Lower lobe of right lung (tissue), 2 donors: ENCODE measurements at regions not wholly inside any gene's neighbourhood (a gene's known extent, or its start where the extent isn't known, plus 50 kb on each side); places are given as distances from the start of the nearest gene placed in this dataset.

Experiments
- ATAC-seq, 2 donors: fragments of 200-7000 bp; cut with Tn5 transposase; one replicate each; pipeline ENCODE4 v1.9.1; 2020 to 2022; ENCODE audit warnings: mild to moderate bottlenecking in 2 of 2, moderate library complexity in 2 of 2
- DNase-seq: peaks from one replicate; pipeline ENCODE4 v3.0.0-alpha.2; 2020
- H3K27ac ChIP-seq: fragments of 200-600 bp; one replicate; pipeline ENCODE4 v1.8.0; 2022
- H3K27me3 ChIP-seq: fragments of 200-600 bp; one replicate; pipeline ENCODE4 v1.8.0; 2022; ENCODE audit warnings: low read depth
- H3K36me3 ChIP-seq: fragments of 200-600 bp; one replicate; pipeline ENCODE4 v1.8.0; 2022; ENCODE audit warnings: mild to moderate bottlenecking
- H3K4me1 ChIP-seq: fragments of 200-600 bp; one replicate; pipeline ENCODE4 v1.8.0; 2022
- H3K4me3 ChIP-seq: fragments of 200-600 bp; one replicate; pipeline ENCODE4 v1.8.0; 2022; ENCODE audit warnings: mild to moderate bottlenecking
- H3K9me3 ChIP-seq: fragments of 200-600 bp; one replicate; pipeline ENCODE4 v1.8.0; 2022
- intact Hi-C: fragments of 100-400 bp; cut with DNase I; formaldehyde crosslinking; loops from one replicate; pipeline ENCODE4 v1.11.0; 2022
- TF ChIP-seq, protein P1 (sequence below): fragments of 200-600 bp; IDR thresholded peaks from one replicate; pipeline ENCODE4 v1.8.0; 2022; ENCODE audit warnings: antibody characterized with exemption, mild to moderate bottlenecking
- donor health status: DM: no; HTN: yes; CAD: no; lungs with severe emphysema.

DNA sequence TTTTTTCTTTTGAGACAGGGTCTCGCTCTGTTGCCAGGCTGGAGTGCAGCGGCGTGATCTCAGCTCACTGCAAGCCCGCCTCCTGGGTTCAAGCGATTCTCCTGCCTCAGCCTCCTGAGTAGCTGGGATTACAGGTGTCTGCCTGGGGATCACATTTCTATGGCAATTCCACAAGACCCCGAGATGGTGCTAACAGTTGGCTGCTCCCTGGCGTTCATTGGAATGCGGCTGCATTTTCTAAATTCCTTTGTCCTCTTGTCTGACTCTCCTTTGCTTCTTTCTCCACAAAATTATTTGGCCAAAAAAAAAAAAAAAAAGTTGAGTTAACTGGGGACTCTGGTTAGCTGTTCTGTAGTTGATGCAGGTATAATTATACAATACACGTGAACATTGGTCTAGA, 176.4 kb downstream of the ETS2 start:
- no peaks in the 10 kb centered on the region for H3K27me3 ChIP-seq
- TF ChIP-seq, protein P1, sequence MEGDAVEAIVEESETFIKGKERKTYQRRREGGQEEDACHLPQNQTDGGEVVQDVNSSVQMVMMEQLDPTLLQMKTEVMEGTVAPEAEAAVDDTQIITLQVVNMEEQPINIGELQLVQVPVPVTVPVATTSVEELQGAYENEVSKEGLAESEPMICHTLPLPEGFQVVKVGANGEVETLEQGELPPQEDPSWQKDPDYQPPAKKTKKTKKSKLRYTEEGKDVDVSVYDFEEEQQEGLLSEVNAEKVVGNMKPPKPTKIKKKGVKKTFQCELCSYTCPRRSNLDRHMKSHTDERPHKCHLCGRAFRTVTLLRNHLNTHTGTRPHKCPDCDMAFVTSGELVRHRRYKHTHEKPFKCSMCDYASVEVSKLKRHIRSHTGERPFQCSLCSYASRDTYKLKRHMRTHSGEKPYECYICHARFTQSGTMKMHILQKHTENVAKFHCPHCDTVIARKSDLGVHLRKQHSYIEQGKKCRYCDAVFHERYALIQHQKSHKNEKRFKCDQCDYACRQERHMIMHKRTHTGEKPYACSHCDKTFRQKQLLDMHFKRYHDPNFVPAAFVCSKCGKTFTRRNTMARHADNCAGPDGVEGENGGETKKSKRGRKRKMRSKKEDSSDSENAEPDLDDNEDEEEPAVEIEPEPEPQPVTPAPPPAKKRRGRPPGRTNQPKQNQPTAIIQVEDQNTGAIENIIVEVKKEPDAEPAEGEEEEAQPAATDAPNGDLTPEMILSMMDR: no peak
- H3K4me3 ChIP-seq: no peak overlapping the region
- H3K4me1 ChIP-seq: peaks cover 31% of the 10 kb centered on the region
- H3K36me3 ChIP-seq: no peaks in the 10 kb centered on the region
- DNase-seq (no peak), ATAC-seq (no peak)
- no peak overlapping the region for H3K27ac ChIP-seq
- no peaks in the 10 kb centered on the region for H3K9me3 ChIP-seq
- intact Hi-C loops: no loop called here

DNA sequence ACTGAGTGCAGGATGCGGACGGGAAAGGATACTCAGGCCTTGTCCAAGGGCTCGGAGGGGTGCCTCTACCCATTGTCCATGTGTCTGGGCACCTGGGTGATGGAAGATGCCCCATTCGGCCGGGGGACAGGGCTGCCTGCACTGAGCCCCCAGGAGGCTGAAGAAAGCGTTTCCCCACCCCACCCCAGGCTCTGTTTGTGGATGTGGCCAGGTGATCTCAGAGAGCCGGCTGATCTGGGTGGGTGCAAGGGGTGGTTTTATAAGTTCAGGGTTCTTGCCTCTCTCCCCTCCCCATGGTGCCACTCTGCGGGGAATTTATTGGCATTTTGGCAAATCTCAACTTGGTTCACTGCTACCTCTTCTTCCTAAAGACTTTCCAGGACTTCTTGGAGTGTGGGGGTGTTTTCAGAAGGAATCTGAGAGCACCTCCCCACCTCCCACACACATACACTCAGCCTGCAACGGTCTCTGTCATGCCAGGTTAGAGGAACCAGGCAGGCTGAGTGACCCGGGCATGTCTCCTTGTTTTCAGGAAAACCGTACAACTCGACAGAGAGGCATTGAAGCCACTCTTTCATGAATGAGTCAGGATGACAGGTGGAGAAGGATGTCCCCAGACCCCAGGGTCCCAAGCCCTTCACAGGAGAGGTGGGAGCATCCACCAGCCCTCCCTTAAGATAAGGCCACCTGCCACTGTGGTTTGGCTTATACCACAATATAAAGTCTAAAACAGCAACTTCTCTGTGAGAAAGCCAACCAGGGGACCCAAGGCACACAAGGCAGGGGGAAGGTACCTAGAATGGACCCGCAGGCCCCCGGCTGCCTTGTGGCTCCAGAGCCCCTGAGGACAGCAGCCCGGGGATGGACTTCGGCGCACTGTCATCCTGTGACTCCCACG, 174.9 kb downstream of the ETS2 start:
- no peak for DNase-seq
- no peaks in the 10 kb centered on the region for H3K27me3 ChIP-seq
- TF ChIP-seq, protein P1: no peak
- H3K36me3 ChIP-seq: no peaks in the 10 kb centered on the region
- no peak for ATAC-seq
- H3K4me3 ChIP-seq: no peak overlapping the region
- H3K27ac ChIP-seq: no peak overlapping the region
- intact Hi-C loops: no loop called here
- H3K9me3 ChIP-seq: no peaks in the 10 kb centered on the region
- H3K4me1 ChIP-seq: peaks cover 20% of the 10 kb centered on the region

DNA sequence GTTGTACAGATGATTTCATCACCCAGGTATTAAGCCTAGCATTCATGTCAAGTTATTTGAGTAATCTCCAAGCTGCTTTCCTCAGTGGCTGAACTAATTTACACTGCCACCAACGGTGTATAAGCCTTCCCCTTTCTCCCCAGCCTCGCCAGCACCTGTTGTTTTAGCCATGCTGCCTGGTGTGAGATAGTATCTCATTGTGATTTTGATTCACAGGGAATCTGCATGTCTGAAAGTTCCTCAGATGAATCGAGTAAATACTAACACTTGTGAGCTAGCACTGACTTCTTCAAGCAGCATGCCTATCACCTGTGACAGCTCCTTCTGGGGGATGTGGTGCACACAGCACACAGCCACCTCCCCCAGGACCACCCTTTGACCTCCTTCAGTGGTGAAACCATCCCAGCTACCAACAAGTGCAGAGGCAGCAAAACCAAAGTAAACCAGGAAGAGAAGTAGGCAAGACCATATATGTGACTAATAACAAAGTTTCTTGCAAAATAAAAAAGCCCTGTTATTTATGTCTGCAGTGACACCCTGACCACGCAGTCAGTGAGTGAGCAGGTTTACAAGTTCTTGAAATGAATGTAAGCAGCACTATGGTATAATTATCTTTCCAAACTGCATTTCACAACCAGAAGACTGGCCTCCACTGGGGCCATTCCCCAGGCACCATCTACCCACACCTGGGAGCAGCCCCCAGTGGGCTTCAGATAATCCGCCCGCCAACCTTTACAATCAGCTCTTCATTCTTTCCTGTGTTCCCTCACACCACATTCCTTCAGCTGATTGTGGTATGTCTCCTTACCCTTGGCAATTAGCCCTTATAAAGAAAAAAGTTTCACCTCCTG, 173.8 kb downstream of the ETS2 start:
- no peaks in the 10 kb centered on the region for H3K9me3 ChIP-seq
- H3K27me3 ChIP-seq: no peaks in the 10 kb centered on the region
- no peak overlapping the region for H3K27ac ChIP-seq
- H3K4me1 ChIP-seq: peaks cover 8% of the 10 kb centered on the region
- intact Hi-C loops: no loop called here
- H3K36me3 ChIP-seq: no peaks in the 10 kb centered on the region
- H3K4me3 ChIP-seq: no peak overlapping the region
- TF ChIP-seq, protein P1: no peak
- DNase-seq (no peak), ATAC-seq (peak; percentile 28 to 51)

DNA sequence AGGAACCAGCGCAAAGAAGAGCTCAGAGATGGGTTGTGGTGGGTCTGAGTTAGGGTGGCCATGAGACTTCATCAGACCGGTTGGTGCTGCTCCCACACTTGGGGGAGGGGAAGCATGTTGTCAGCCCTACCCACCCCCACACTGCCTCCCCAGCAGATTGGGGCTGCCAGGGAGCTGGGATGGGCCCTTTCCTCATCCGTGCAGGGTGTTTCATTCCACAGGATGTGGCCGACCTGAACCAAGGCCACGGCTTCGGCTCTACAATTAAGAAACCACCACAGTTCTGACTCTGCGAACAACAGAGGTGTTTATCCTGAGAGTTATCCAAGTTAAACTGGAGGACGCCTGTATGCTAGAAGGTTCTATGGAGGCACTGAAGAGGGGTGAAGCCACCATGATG, 171.2 kb downstream of the ETS2 start:
- DNase-seq (no peak), ATAC-seq (peak in 1 of 2 donors; percentile 11)
- Histone ChIP-seq H3K9me3 (no peaks in the 10 kb centered on the region), H3K27ac (no peak overlapping the region), H3K27me3 (no peaks in the 10 kb centered on the region), H3K4me1 (no peaks in the 10 kb centered on the region), H3K4me3 (no peak overlapping the region), H3K36me3 (no peaks in the 10 kb centered on the region)
- TF ChIP-seq, protein P1: no peak
- intact Hi-C loops: no loop called here

DNA sequence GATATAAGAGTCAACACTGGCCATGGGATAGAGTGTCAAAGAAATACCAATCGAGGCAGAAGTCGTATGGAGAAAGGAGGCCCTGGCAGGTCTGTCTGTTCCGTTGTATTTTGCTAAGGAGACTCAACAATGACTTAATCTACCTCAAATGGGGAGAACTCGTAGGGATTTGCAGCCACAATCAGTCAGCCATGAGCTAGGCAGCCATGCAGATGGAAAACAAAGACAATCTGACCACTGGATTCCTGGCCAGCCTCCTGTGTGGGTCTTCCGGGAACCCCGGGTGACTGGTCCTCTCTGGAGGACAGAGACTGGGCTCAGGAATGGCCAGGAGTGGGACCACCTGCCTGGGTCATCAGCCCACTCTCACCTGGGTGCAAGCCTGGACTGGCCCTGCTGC, 167.8 kb downstream of the ETS2 start:
- H3K4me3 ChIP-seq: no peak overlapping the region
- TF ChIP-seq, protein P1: no peak
- ATAC-seq (no peak), DNase-seq (no peak)
- H3K36me3 ChIP-seq: no peaks in the 10 kb centered on the region
- H3K27me3 ChIP-seq: no peaks in the 10 kb centered on the region
- H3K27ac ChIP-seq: no peak overlapping the region
- no peaks in the 10 kb centered on the region for H3K4me1 ChIP-seq
- no peaks in the 10 kb centered on the region for H3K9me3 ChIP-seq
- intact Hi-C loops: no loop called here
